CD4-positive, alpha-beta T cell treated with Interleukin-15 for 1 hour (primary cell): ENCODE measurements at regions not wholly inside any gene's neighbourhood (a gene's known extent, or its start where the extent isn't known, plus 50 kb on each side); places are given as distances from the start of the nearest gene placed in this dataset.

ENCODE experiments used
- DNase-seq: peaks from one replicate; pipeline ENCODE4 v3.0.0-alpha.2; 2020

DNA sequence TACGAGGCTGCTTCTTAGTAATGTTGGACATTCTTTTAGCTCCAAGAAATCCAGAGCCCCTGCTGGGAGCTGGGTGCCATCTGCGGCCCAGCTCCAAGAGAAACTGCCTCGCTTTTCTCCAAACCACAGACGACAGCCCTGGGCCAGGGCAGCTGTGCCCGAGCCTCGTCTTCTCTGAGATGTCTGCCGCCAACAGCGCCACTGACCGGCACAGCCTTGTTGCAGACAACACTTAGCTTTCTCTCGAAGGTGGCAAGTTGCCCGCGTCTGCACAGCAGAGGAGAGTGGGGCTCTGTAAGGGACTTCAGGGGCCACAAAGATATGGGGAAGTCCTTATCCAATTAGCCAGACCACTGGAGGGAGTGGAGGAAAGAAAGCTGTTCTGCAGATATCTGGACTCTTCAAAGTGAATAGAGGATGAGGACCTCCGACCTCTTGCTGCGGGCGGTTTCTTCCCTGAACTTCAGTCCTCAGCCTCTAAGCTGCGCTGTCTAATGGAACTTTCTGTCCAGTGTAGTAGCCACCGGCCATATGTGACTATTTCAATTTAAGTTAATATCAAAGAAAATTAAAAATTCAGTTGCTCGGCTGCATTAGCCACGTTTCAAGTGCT is 63.9 kb upstream of the DISP3 start:
- no peak for DNase-seq

DNA sequence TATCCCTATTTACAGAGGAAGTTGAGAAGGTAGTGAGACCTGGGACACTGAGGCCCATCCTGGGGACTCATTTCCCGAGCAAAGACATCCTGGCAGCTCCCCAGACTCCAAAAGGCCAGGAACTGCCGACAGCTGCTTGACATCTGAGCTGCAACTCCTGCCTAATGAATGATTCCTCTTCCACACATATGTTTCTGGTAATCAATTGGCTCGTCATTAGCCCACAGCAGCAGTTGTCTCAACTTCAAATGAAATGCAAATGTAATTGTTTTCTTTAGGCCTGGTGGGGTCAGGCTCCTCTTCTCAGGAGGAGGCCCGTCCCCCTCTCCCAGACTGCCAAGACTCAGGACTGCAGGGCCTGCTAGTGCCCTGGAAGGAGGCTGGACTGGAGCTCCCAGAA is 61.8 kb upstream of the DISP3 start:
- DNase-seq = no peak

DNA sequence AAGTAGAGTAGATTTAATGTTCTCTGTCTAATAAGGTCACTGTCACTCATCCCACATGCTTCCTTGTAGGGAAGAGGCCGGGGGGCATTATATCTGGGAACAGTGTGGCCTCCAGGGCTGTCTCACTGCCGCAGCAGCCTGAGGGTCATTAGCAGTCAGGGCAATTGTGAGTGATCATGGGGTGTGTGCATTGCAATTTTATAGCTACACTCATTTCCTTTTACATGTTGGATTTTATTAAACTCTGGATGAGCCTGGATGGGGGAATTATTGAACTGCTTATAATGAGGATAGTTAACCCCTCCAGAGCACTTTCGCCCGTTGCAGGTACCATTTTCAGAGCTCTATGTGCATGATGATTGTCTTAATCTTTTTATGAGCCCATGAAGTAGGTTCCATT is 60.9 kb upstream of the DISP3 start:
- no peak for DNase-seq

DNA sequence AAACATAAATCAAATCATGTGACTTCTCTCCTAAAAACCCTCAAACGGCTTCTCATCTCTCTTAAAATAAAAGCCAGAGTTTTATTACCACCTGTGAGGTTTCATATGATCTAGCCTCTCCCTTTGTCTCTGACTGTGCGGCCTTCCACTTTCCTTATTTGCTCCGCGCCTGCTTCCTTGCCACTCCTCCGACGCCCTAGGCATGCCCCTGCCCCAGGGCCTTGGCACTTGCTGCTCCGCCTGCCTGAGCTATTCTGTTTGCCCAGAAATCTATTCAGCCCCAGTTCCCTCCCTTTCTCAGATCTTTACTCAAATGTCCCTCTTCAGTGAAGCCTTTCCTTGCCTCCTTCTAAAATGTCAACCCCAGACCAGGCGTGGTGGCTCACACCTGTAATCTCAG is 57.5 kb upstream of the DISP3 start:
- DNase-seq = no peak

DNA sequence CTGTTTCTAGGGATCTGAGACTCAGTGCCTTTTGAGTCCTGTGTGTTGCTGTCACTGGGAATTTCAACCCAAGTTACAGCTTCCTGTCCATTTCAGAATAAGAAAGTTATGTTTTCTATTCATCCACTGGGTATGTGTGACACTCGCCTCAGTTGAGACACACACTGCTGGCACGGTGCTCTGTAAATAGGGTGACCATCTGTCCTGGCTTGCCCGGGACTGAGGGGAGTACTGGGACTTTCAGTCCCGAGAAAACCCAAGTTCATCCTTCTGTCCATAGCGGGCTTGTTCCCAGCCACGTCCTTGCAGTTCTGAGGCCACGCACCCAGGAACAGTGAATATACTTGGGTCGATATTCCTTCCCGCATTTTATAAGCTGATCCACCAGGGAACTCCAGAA is 56.3 kb upstream of the DISP3 start:
- DNase-seq = no peak

DNA sequence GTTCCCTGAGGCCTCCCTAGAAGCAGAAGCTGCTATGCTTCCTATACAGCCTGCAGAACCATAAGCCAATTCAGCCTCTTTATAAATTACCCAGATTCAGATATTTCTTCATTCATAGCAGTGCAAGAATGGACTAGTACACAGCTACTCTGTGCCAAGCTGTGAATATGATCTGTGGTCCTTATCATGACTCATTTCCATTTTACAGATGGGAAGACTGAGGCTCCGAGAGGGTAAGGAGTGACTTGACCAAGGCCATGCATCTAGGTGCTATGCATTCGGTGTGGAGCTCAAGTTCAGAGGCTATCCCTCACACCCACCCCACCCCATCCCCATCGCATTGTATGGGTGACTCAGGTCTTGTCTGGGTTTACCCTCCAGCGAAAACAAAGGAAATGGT is 52.3 kb upstream of the DISP3 start:
- DNase-seq = no peak

DNA sequence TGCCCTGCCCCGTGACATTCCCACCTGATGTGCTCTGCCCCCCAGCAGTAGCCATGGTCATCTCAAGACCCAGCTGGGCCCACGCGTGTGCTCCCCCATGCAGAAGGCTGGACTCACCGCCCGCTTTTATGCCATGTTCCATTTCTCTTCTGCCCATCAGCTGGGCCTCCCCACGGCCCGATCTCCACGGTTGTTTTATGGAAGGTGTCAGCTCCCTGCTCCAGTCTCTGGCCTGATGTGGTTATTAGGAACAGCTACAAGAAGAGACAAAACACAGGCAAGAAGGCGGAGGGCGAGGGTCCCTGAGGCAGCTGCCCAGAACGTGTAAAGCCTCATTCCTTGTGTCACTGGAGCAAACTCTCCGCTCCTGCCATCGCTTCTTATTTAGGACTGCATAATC is 50.2 kb upstream of the DISP3 start:
- DNase-seq = no peak
